ENCODE measurements at regions not wholly inside any gene's neighbourhood (a gene's known extent, or its start where the extent isn't known, plus 50 kb on each side); places are given as distances from the start of the nearest gene placed in this dataset.

DNA sequence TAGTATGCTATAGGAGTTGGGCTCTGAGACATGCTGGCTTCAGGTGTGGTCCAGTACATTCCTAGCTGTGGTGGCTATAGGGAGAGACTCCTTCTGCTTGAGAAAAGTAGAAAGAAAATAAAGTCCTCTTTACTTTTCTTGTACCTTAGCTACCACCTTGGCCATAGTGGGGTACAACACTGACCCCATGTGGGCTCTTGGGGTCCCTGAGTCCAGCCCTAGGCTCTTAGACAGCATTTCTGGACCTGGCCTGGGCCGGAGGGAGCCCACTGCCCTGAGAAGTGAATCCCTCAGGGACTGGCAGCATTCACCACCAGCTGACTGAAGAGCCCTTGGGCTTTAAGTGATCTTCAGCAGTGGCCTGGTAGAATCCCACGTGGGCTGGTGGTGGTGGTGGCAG is 143.1 kb downstream of the SYT10 start:
- H3K4me3 ChIP-seq (ENCODE audit: low read depth, low read length) = no peak overlapping the region
- TF ChIP-seq, protein P1, sequence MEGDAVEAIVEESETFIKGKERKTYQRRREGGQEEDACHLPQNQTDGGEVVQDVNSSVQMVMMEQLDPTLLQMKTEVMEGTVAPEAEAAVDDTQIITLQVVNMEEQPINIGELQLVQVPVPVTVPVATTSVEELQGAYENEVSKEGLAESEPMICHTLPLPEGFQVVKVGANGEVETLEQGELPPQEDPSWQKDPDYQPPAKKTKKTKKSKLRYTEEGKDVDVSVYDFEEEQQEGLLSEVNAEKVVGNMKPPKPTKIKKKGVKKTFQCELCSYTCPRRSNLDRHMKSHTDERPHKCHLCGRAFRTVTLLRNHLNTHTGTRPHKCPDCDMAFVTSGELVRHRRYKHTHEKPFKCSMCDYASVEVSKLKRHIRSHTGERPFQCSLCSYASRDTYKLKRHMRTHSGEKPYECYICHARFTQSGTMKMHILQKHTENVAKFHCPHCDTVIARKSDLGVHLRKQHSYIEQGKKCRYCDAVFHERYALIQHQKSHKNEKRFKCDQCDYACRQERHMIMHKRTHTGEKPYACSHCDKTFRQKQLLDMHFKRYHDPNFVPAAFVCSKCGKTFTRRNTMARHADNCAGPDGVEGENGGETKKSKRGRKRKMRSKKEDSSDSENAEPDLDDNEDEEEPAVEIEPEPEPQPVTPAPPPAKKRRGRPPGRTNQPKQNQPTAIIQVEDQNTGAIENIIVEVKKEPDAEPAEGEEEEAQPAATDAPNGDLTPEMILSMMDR (IDR thresholded peaks at IDR 0.05; ENCODE audit: insufficient read depth, low read length) = no peak
- DNase-seq (ENCODE audit: low read depth) = no peak

DNA sequence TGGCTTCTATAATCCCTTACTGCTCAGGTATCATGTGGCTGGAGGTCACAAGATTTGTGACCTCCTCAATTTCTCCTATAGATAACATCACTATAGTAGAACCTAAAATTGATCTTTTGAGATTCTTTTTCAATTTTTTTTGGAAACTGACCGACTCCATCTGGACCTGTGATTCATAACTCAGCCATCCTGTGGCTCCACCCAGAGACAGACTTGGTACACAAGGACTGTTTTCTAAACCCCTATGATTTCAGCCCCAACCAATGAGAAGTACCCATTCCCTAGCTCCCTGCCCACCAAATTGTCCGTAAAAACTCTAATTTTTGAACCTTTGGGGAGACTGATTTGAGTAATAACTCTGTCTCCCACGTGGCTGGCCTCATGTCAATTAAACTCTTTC is 148.9 kb downstream of the SYT10 start:
- DNase-seq (ENCODE audit: low read depth) = no peak
- TF ChIP-seq, protein P1 (IDR thresholded peaks at IDR 0.05; ENCODE audit: insufficient read depth, low read length) = no peak
- no peak overlapping the region for H3K4me3 ChIP-seq (ENCODE audit: low read depth, low read length)

DNA sequence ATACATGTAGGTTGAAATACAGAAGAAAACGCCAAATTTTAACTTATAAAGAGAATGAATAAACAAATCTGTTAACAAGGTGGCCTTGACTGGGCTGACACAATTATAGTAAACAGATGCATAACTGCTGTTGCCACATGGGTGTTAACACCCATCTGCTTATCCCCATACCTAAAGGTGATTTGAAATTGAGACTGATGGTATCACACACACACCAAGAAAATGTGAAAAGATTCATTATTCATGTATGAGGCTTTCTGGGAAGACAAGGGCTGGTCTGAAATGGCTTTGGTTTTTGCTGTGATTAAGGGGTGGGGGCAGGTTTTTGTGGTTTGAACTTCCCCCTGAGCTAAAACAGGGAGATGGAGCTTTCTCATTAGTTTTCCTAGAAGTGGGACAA is 156.6 kb downstream of the SYT10 start:
- TF ChIP-seq, protein P1 (IDR thresholded peaks at IDR 0.05; ENCODE audit: insufficient read depth, low read length) = no peak
- no peak for DNase-seq (ENCODE audit: low read depth)
- H3K4me3 ChIP-seq (ENCODE audit: low read depth, low read length) = no peak overlapping the region

DNA sequence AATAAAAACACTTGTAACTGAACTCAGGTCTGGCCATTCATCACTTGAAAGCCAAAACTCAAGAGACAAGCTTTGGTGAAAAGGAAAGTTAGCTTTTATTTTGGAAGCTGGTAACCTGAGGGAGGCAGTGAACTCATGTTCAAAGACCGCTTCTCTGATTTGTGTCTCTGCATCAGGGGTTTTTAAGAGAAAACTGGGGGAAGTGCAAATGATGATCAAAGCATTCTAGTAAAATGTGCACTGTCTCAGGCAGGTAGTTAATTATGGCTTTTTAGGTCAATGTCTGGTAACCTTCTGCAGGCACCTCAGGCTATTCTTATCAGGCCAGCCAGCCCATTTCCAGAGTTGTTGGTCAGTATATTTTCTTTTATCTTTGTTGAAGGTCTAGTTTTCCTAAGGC is 162.2 kb downstream of the SYT10 start:
- DNase-seq (ENCODE audit: low read depth) = no peak

DNA sequence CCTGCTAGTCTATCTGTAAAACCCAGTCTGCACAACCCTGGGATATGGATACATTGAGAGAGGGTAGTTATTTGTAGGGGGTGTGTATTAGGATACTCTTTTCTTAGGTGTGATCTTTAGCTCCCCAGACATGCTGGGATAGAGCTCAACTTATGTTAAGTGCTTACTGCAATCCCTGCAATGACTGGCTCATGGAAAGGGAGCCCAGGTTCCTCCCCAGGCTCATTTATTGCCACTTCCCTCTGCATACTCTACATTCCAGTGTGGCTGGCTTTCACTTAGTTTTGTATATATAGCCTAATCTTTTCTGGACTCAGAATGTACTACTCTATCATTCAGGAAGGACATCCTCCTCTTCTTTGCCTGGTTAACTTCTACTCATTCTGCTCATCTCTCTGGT is 172.0 kb downstream of the SYT10 start:
- TF ChIP-seq, protein P1 (IDR thresholded peaks at IDR 0.05; ENCODE audit: insufficient read depth, low read length) = no peak
- no peak for DNase-seq (ENCODE audit: low read depth)
- no peak overlapping the region for H3K4me3 ChIP-seq (ENCODE audit: low read depth, low read length)

More for the DNA sequence above, 162.2 kb downstream of the SYT10 start:
- TF ChIP-seq, protein P1 (IDR thresholded peaks at IDR 0.05; ENCODE audit: insufficient read depth, low read length) = no peak
- no peak overlapping the region for H3K4me3 ChIP-seq (ENCODE audit: low read depth, low read length)

DNA sequence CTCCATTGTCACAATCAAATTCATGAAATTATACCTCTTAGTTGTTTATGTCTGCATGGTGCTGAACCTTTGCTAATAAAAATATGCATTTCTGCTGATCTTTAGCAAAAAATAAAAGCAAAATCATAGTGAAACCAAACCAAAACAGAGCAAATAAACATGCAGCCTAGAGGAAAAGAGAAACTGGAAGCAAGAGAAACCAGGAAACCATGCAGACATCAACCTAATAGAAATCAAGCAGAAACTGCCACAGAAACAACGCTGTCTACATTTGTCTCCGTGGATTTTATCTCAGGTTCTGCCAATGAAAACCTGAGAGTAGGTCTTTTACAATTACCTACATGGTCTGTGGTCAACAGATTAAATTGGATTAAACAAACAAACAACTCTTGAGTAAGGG is 173.7 kb downstream of the SYT10 start:
- DNase-seq (ENCODE audit: low read depth) = no peak
- H3K4me3 ChIP-seq (ENCODE audit: low read depth, low read length) = no peak overlapping the region
- TF ChIP-seq, protein P1 (IDR thresholded peaks at IDR 0.05; ENCODE audit: insufficient read depth, low read length) = no peak

DNA sequence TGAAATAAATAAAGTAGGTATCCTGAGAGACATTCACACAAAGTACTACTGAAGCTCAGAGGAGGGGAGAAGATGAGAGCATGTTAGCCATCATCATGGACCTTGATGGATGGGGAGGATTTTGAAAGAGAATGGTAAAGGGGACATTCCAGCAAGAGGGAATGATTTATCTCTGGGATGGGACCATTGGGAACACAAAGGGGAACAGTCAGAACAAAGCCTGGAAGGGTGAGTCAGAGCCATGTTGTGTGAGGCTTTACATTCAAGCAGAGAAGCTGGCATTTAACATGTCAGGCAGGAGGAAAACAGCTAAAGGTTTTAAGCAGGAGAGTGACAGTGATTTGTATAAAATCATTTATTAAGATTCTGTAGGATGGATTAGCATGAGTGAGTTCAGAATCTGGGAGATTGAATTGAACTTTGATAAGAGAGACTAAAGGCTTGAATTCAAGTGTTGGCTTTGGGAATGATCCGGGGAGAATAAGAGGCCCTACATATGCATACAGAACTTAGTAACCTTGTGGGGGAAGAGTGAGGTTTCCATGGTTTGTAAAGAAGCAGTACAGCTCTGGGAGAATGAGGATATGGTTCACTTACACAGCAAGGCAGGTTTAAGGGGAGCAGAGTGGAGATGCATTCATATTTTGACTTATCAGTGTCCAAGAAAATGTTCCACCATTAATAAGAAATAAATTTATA is 174.4 kb downstream of the SYT10 start:
- H3K4me3 ChIP-seq (ENCODE audit: low read depth, low read length) = no peak overlapping the region
- DNase-seq (ENCODE audit: low read depth) = no peak
- TF ChIP-seq, protein P1 (IDR thresholded peaks at IDR 0.05; ENCODE audit: insufficient read depth, low read length) = no peak

Measured in fibroblast of the aortic adventitia (primary cell).